ENCODE measurements at regions not wholly inside any gene's neighbourhood (a gene's known extent, or its start where the extent isn't known, plus 50 kb on each side); places are given as distances from the start of the nearest gene placed in this dataset.

DNA sequence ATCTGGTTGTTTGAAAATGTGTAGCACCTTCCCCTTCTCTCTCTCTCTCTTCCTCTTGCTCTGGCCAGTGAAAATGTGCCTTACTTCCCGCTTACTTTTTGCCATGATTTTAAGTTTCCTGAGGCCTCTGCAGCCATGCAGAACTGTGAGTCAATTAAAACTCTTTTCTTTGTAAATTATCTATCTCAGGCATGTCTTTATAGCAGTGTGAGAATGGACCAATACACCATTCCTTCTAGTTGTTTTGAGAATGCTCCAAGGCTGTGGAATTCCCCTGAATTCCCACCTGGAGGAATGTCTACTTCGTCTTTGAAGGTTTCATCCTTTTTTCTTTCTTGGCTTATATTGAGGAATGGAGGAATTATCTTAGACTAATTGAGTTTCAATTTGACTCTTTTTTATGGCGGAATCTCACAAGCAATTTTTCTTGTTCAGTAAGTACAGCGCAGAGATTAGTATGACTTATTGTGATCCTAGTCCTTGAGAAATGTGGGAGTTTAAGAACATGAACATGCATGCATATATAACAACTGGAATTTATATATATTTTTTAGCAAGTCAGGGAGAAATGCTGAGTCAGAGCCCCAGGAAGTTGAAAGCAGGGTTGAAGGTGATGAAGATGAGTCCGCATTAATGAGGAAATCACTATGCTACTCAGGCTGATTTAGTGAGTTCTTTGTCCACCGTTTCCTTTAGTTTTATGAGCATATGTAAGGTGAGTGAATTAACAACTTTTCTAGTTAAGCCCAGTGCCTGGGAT lies 488.1 kb upstream of the ADAMTS16 start:
- no peak for FAIRE-seq
- no peak for DNase-seq (ENCODE audit: insufficient read length, low spot score)

GRCh38 chr5:4653475-4653874 lies 486.7 kb upstream of the ADAMTS16 start:
- FAIRE-seq, result no peak
- no peak for DNase-seq (ENCODE audit: insufficient read length, low spot score)

- no peak for DNase-seq (ENCODE audit: insufficient read length, low spot score)
- no peak for FAIRE-seq
These were observed 480.3 kb upstream of the ADAMTS16 start for GRCh38 chr5:4659851-4660250.

DNA sequence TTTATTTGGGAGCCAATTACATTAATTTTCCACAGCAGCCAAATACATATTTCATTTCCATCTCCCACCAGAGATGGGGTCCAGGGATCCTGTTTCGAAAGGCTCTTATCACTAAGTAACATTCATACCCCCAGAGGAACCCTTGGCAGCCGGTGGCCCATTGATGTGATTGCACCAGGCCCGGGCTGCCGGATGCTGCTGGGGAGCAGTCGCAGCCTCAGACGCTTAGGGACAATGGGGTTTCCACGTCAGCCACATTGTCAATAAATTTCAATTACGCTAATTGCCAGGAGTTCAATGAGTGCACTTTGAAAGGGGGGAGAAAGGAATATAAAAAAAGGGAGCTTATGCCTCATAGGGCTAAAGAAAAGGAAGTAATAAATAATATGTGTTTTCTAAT lies 478.8 kb upstream of the ADAMTS16 start:
- FAIRE-seq (no peak), DNase-seq (ENCODE audit: insufficient read length, low spot score) (no peak)

- no peak for FAIRE-seq
- no peak for DNase-seq (ENCODE audit: insufficient read length, low spot score)
These were observed 478.3 kb upstream of the ADAMTS16 start for GRCh38 chr5:4661836-4662235.

- DNase-seq (ENCODE audit: insufficient read length, low spot score) (no peak), FAIRE-seq (no peak)
These were observed 477.4 kb upstream of the ADAMTS16 start for GRCh38 chr5:4662756-4663155.

DNA sequence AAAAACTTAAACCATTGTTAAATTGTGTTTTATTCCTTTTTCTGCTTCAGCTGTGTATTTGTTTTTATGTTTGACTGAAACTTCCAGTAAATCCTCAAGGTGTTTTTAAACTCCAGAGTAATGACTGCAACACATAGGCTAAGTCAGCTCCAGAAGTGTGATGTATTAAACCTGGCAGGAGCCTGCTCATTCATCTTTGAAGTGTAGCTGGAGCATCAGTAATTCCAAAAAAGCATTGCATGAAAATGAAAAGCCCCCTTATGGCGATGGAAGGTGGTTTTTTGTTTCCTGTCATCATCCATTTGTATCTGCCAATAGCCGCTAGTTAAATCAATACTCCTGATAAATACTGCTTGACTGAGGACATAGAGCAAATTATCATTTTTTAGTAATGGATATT lies 474.2 kb upstream of the ADAMTS16 start:
- no peak for DNase-seq (ENCODE audit: insufficient read length, low spot score)

GRCh38 chr5:4674166-4674565 lies 466.0 kb upstream of the ADAMTS16 start:
- FAIRE-seq (no peak), DNase-seq (ENCODE audit: insufficient read length, low spot score) (no peak)

More for the DNA sequence above, 474.2 kb upstream of the ADAMTS16 start:
- no peak for FAIRE-seq

DNA sequence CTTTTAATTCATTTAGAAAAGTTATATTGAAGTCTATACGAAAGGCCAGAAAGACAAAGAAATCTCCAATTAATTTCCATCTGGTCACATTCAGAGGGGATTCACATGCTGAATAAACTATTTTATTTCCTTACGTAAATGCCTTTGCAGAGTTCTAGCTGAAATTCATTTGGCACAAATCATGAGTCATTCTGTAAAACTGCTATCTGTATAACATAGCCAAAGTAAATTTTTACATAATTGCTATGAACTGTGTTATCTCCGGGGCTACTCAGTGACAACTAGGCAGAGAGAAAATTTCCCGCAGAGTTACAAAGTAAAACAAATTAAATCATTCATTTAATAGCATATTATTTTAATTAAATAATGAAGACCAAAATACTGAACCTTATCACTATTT lies 463.2 kb upstream of the ADAMTS16 start:
- no peak for DNase-seq (ENCODE audit: insufficient read length, low spot score)
- FAIRE-seq, result no peak

DNA sequence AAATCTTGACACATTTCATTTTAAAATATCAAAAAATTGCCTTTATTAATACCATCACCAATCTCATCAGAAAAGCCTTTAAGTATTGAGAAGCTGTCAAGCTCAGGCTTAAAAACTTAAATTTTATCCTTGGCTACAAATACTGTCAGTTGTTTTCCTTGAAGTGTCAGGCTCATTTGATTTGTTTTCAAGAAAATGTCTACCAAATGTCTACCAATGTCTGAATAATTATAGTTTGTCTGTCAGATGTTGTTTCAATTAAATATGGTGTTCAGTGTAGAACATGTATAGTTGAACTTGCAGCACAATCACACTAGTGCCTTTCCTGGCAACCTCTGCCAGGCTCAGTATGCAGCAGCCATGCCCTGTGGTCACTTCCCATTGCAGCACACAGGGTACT lies 455.2 kb upstream of the ADAMTS16 start:
- DNase-seq (ENCODE audit: insufficient read length, low spot score) (no peak), FAIRE-seq (no peak)

DNA sequence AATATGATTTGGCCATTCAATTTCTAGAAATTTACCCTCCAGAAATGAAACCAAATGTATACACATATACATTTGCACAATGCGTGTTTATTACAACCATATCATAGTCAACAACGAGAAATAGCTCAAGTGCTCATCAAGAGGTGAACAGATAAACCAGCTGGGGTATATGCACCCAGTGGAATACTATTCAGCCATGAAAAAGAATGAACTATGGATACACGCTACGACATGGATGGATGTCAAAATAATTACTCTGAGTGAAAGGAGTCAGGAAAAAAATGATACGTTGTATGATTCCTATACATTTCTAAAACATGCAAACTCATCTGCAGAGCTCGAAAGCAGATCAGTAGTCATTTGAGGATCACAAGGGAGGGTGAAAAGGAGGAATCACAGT lies 441.5 kb upstream of the ADAMTS16 start:
- no peak for FAIRE-seq

GRCh38 chr5:4699592-4699991 lies 440.5 kb upstream of the ADAMTS16 start:
- FAIRE-seq, result no peak

More for the DNA sequence above, 441.5 kb upstream of the ADAMTS16 start:
- no peak for DNase-seq (ENCODE audit: insufficient read length, low spot score)

DNA sequence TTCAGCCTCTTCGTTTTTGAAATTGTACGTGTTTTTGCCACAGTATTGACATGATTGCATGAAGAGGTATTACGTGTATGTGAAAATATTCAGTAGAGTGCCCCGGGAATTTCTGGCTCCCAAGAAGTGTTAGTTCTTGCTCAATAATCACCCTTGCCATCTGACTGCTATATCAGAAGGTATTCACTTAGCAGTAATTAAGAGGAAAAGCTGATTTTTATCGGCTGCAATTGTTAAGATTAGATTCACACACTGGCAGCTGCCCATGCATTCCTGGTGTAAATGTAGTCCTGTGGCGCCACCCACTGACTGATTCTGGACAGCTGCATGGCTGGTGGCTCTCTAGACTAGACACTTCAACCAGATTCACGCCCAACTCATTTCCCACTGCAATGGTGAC lies 440.1 kb upstream of the ADAMTS16 start:
- FAIRE-seq (no peak), DNase-seq (ENCODE audit: insufficient read length, low spot score) (no peak)

More at GRCh38 chr5:4699592-4699991, 440.5 kb upstream of the ADAMTS16 start:
- DNase-seq (ENCODE audit: insufficient read length, low spot score), result no peak

DNA sequence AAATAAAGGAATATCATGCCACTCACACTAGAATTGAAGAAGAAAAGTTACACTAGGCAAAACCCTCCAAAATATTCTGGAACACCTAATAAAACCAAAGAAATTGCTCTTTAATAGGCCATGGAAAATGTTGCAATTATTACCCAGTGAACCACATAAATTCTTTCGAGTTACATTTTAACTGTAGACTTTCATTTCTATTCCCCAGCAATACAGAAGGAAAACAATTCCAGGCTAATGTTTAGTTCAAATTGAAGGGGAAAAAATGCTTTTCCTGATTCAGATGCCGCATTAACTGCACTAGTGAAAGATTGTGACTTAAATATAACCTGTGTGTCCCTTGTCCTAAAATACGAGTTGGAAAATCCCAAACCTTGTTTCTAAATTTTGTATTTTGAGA lies 439.3 kb upstream of the ADAMTS16 start:
- no peak for FAIRE-seq

DNA sequence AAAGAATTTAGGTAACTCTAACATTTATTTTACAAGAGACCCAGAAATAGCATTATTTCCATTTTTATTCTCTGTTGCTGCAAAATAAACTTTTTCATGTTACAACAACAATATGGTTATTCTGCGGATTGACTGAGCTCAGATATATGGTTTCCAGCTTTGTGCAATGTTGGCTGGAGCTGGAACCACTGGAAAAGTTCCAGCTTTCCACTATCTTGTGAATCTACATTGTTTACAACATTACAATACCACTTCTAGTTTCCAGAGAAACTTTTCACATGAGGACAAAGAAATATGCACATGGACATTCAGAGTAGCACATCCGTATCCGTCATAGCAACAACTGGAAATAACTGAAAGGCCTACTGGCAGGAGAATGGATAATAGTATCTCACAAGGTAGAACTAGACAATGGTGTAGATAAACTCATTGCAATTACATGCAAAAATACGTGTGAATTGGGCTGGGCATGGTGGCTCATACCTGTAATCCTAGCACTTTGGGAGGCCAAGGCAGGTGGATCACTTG lies 436.1 kb upstream of the ADAMTS16 start:
- no peak for FAIRE-seq
- no peak for DNase-seq (ENCODE audit: insufficient read length, low spot score)

More for the DNA sequence above, 439.3 kb upstream of the ADAMTS16 start:
- DNase-seq (ENCODE audit: insufficient read length, low spot score), result no peak

- DNase-seq (ENCODE audit: insufficient read length, low spot score) (no peak), FAIRE-seq (no peak)
These were observed 435.2 kb upstream of the ADAMTS16 start for GRCh38 chr5:4704951-4705350.

DNA sequence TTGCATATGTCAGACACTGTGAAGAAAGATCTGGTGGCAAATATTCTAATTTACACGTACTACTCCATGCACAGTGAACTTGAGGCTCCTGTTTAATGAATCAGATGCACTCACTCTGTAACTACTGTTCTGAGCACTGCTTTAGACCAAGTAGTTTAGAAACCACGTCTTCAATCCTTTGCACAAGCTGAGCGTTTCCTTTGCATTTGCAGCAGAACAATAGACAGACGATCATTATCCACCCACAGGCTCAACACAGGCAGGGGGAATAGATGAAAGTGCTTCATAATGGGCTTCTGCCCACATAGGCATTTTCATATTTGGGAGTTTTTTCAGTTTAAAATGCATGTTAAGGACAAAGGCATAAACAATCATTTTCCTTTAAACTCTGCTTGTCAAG lies 423.3 kb upstream of the ADAMTS16 start:
- DNase-seq (ENCODE audit: insufficient read length, low spot score) (no peak), FAIRE-seq (no peak)

GRCh38 chr5:4717446-4717845 lies 422.7 kb upstream of the ADAMTS16 start:
- no peak for DNase-seq (ENCODE audit: insufficient read length, low spot score)
- no peak for FAIRE-seq

GRCh38 chr5:4720831-4721230 lies 419.3 kb upstream of the ADAMTS16 start:
- FAIRE-seq (no peak), DNase-seq (ENCODE audit: insufficient read length, low spot score) (no peak)

DNA sequence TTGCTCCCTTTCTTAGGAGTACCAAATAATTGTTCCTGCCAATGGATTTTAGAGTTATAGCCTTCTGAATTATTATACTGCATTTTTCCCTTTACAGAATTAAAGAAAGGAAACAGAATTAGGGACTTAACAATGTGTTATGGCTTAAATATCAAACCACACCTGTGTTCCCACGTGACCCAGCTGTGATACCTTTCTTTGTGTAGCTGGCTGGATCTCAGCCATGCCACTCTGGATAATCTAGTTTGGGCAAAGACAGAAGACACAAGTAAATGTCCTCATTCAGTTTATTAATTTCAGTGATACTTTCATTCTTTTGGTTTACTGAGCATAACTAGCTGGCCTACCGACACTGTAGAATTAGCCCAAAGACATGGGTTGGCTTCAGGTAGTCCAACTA lies 417.2 kb upstream of the ADAMTS16 start:
- DNase-seq (ENCODE audit: insufficient read length, low spot score) (no peak), FAIRE-seq (no peak)

- DNase-seq (ENCODE audit: insufficient read length, low spot score), result no peak
These were observed 414.5 kb upstream of the ADAMTS16 start for GRCh38 chr5:4725594-4725993.

DNA sequence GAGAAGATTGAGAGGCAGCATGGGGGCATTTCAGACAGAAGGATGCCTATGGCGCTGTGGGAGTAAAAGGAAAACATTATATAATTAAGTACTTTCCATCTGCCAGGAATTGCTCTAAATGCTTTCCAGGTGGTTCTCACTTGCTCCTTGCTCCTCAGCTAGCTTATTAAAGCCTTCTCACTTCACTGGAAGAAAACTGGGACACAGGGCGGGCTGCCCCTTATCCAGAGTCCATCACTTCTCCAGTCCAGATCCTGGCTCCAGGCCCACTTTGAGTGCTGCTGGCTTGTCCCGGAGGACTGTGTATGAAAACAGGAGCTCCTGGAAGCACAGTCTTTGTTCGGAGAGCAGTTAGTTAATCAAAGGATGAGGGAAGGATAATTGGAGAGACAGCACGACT lies 409.9 kb upstream of the ADAMTS16 start:
- no peak for FAIRE-seq
- DNase-seq (ENCODE audit: insufficient read length, low spot score), result no peak

More at GRCh38 chr5:4725594-4725993, 414.5 kb upstream of the ADAMTS16 start:
- FAIRE-seq, result no peak

- DNase-seq (ENCODE audit: insufficient read length, low spot score) (no peak), FAIRE-seq (no peak)
These were observed 405.8 kb upstream of the ADAMTS16 start for GRCh38 chr5:4734348-4734747.

Measured in GM19239 (cell line).